Right cardiac atrium (tissue), 5 donors: ENCODE measurements at regions not wholly inside any gene's neighbourhood (a gene's known extent, or its start where the extent isn't known, plus 50 kb on each side); places are given as distances from the start of the nearest gene placed in this dataset.
"Not testable (repeated sequence)": the region's sequence is repeated elsewhere in the genome, so short reads cannot be mapped to it uniquely, and the experiment has no call there.

ENCODE experiments used
- ATAC-seq, 2 donors: fragments of 200-7000 bp; cut with Tn5 transposase; one replicate each; pipeline versions ENCODE4 v1.8.0 to v1.9.1; 2020; ENCODE audit warnings: moderate library complexity in 2 of 2, mild to moderate bottlenecking in 1 of 2
- DNase-seq, 3 donors: peaks; one replicate each; pipeline ENCODE4 v3.0.0-alpha.2; 2020
- H3K27ac ChIP-seq: one replicate; pipeline ENCODE4 v1.5.1; 2013; ENCODE audit warnings: mild to moderate bottlenecking, low read length, control low read depth, moderate library complexity
- H3K27me3 ChIP-seq: one replicate; pipeline ENCODE4 v1.6.1; 2013; ENCODE audit not compliant: control insufficient read depth, insufficient read depth
- H3K4me1 ChIP-seq: one replicate; pipeline ENCODE4 v1.6.1; 2013; ENCODE audit warnings: low read length; ENCODE audit not compliant: control insufficient read depth, insufficient read depth
- H3K4me3 ChIP-seq: one replicate; pipeline ENCODE4 v1.5.1; 2013; ENCODE audit warnings: low read length, control low read depth
- H3K9me3 ChIP-seq: one replicate; pipeline ENCODE4 v1.6.1; 2013; ENCODE audit warnings: low read length; ENCODE audit not compliant: control insufficient read depth
- WGBS: extraction: QIAGEN DNeasy Blood & Tissue Kit; methylation state at CpG from one replicate; pipeline ENCODE4 v1.1.7; 2013; 5-methylcytosine and 5-hydroxymethylcytosine counted together
- intact Hi-C, 4 donors: fragments of 100-400 bp; cut with DNase I; formaldehyde crosslinking; loops; one replicate each; pipeline versions ENCODE4 v1.11.0 to v1.14.0; 2022 to 2023
- donor health status: healthy with polysubstance abuse.
- donor health status: DM: no; HTN: yes; CAD: no.
- donor health status: DM: no; HTN: no; CAD: no.
- donor health status: DM: no; HTN: yes; CAD: no; lungs with severe emphysema.
- donor health status: DM: yes; HTN: yes; CAD: no.

- ATAC-seq, result no peak
- H3K4me3 ChIP-seq, result no peak overlapping the region
- no peak overlapping the region for H3K27ac ChIP-seq
- no peaks in the 10 kb centered on the region for H3K4me1 ChIP-seq
- no peak for DNase-seq
- H3K27me3 ChIP-seq, result no peaks in the 10 kb centered on the region
- H3K9me3 ChIP-seq, result no peaks in the 10 kb centered on the region
- intact Hi-C loops, result no loop called here
Observed at GRCh38 chr6:81295310-81295709, 457.2 kb downstream of the TENT5A start.

GRCh38 chr6:81293896-81294295, 458.6 kb downstream of the TENT5A start:
- H3K9me3 ChIP-seq, result no peaks in the 10 kb centered on the region
- no peak for ATAC-seq
- 63% methylated on average over 2 of the region's 2 CpGs for WGBS
- H3K4me1 ChIP-seq, result no peaks in the 10 kb centered on the region
- no peak overlapping the region for H3K4me3 ChIP-seq
- intact Hi-C loops, result no loop called here
- no peak for DNase-seq
- no peak overlapping the region for H3K27ac ChIP-seq
- no peaks in the 10 kb centered on the region for H3K27me3 ChIP-seq

GRCh38 chr6:81289229-81289628, 463.3 kb downstream of the TENT5A start:
- DNase-seq (no peak), ATAC-seq (no peak)
- no peaks in the 10 kb centered on the region for H3K27me3 ChIP-seq
- no peaks in the 10 kb centered on the region for H3K4me1 ChIP-seq
- H3K4me3 ChIP-seq, result no peak overlapping the region
- H3K27ac ChIP-seq, result no peak overlapping the region
- H3K9me3 ChIP-seq, result no peaks in the 10 kb centered on the region
- intact Hi-C loops, result no loop called here

- DNase-seq, result peak in 2 of 3 donors; percentile 22 to 64
- no peaks in the 10 kb centered on the region for H3K9me3 ChIP-seq
- WGBS, result 71% methylated on average over 4 of the region's 4 CpGs
Observed at GRCh38 chr6:81265106-81265505, 487.4 kb downstream of the TENT5A start.

GRCh38 chr6:81263531-81264168, 488.8 kb downstream of the TENT5A start:
- no peaks in the 10 kb centered on the region for H3K27me3 ChIP-seq
- 91% methylated on average over 17 of the region's 17 CpGs for WGBS
- H3K27ac ChIP-seq, result no peak overlapping the region
- intact Hi-C loops, result no loop called here
- DNase-seq, result peak in 2 of 3 donors; percentile 21 to 40
- no peaks in the 10 kb centered on the region for H3K9me3 ChIP-seq
- no peaks in the 10 kb centered on the region for H3K4me1 ChIP-seq
- no peak overlapping the region for H3K4me3 ChIP-seq
- peak in 1 of 2 donors; percentile 26 for ATAC-seq

More at GRCh38 chr6:81265106-81265505, 487.4 kb downstream of the TENT5A start:
- H3K27me3 ChIP-seq, result no peaks in the 10 kb centered on the region
- intact Hi-C loops, result no loop called here
- no peaks in the 10 kb centered on the region for H3K4me1 ChIP-seq
- peak; percentile 70 to 77 for ATAC-seq
- no peak overlapping the region for H3K4me3 ChIP-seq
- no peak overlapping the region for H3K27ac ChIP-seq

- Histone ChIP-seq H3K27ac (no peak overlapping the region), H3K4me3 (no peak overlapping the region), H3K27me3 (no peaks in the 10 kb centered on the region), H3K9me3 (no peaks in the 10 kb centered on the region), H3K4me1 (no peaks in the 10 kb centered on the region)
- 90% methylated on average over 8 of the region's 8 CpGs for WGBS
- ATAC-seq (no peak), DNase-seq (peak in 1 of 3 donors; percentile 23)
- intact Hi-C loops, result no loop called here
Observed at GRCh38 chr6:81262656-81263055, 489.8 kb downstream of the TENT5A start.

- not testable (repeated sequence) for H3K9me3 ChIP-seq
Observed at GRCh38 chr6:81256223-81256622, 496.3 kb downstream of the TENT5A start.

GRCh38 chr6:81253821-81254220, 498.7 kb downstream of the TENT5A start:
- no peak for ATAC-seq
- H3K4me3 ChIP-seq, result no peak overlapping the region
- intact Hi-C loops, result no loop called here
- H3K27me3 ChIP-seq, result no peaks in the 10 kb centered on the region
- H3K27ac ChIP-seq, result no peak overlapping the region
- DNase-seq, result no peak
- H3K9me3 ChIP-seq, result no peaks in the 10 kb centered on the region
- H3K4me1 ChIP-seq, result no peaks in the 10 kb centered on the region

More at GRCh38 chr6:81256223-81256622, 496.3 kb downstream of the TENT5A start:
- H3K27ac ChIP-seq, ATAC-seq, intact Hi-C loops, DNase-seq, H3K4me3 ChIP-seq, H3K27me3 ChIP-seq, H3K4me1 ChIP-seq: not testable (repeated sequence)
- 94% methylated on average over 6 of the region's 6 CpGs for WGBS

- Histone ChIP-seq H3K27me3 (no peaks in the 10 kb centered on the region), H3K4me3 (no peak overlapping the region), H3K9me3 (no peaks in the 10 kb centered on the region), H3K4me1 (no peaks in the 10 kb centered on the region), H3K27ac (no peak overlapping the region)
- ATAC-seq (no peak), DNase-seq (no peak)
- WGBS, result 80% methylated on average over 4 of the region's 4 CpGs
- intact Hi-C loops, result no loop called here
Observed at GRCh38 chr6:81252231-81252630, 500.2 kb downstream of the TENT5A start.

GRCh38 chr6:81246200-81246599, 506.3 kb downstream of the TENT5A start:
- ATAC-seq (no peak), DNase-seq (no peak)
- intact Hi-C loops, result no loop called here
- H3K4me1 ChIP-seq, result no peaks in the 10 kb centered on the region
- WGBS, result 83% methylated on average over 2 of the region's 2 CpGs
- H3K9me3 ChIP-seq, result no peaks in the 10 kb centered on the region
- H3K4me3 ChIP-seq, result no peak overlapping the region
- no peaks in the 10 kb centered on the region for H3K27me3 ChIP-seq
- H3K27ac ChIP-seq, result no peak overlapping the region

GRCh38 chr6:81242624-81243023, 509.9 kb downstream of the TENT5A start:
- ATAC-seq (no peak), DNase-seq (no peak)
- Histone ChIP-seq H3K4me1 (no peaks in the 10 kb centered on the region), H3K4me3 (no peak overlapping the region), H3K27me3 (no peaks in the 10 kb centered on the region), H3K9me3 (no peaks in the 10 kb centered on the region), H3K27ac (no peak overlapping the region)
- 92% methylated on average over 1 of the region's 1 CpG for WGBS
- intact Hi-C loops, result no loop called here
